LNCAP (cell line): ENCODE measurements at regions not wholly inside any gene's neighbourhood (a gene's known extent, or its start where the extent isn't known, plus 50 kb on each side); places are given as distances from the start of the nearest gene placed in this dataset.

ENCODE experiments used
- TF ChIP-seq, protein P1 (sequence below): fragments of 450-650 bp; IDR thresholded peaks from 2 replicates; pipeline ENCODE4 v1.5.1; 2017; ENCODE audit warnings: mild to moderate bottlenecking

DNA sequence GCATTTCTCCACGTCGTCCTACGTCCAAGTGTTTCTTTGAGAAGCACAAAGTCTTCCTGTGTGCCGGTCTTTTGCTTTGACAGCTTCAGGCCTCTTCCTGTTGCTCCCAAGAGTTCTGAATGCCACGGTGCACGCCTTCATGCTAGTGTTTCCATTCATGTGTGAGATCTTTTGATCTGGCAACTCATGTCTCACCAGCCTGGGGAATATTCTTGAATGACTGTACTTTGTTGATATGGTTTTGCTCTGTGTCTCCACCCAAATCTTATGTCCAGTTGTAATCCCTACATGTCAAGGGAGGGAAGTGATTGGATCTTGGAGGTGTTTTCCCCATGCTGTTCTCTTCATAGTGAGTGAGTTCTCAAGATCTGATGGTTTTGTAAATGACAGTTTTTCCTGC, 129.6 kb upstream of the THBS2 start:
- TF ChIP-seq, protein P1, sequence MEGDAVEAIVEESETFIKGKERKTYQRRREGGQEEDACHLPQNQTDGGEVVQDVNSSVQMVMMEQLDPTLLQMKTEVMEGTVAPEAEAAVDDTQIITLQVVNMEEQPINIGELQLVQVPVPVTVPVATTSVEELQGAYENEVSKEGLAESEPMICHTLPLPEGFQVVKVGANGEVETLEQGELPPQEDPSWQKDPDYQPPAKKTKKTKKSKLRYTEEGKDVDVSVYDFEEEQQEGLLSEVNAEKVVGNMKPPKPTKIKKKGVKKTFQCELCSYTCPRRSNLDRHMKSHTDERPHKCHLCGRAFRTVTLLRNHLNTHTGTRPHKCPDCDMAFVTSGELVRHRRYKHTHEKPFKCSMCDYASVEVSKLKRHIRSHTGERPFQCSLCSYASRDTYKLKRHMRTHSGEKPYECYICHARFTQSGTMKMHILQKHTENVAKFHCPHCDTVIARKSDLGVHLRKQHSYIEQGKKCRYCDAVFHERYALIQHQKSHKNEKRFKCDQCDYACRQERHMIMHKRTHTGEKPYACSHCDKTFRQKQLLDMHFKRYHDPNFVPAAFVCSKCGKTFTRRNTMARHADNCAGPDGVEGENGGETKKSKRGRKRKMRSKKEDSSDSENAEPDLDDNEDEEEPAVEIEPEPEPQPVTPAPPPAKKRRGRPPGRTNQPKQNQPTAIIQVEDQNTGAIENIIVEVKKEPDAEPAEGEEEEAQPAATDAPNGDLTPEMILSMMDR: no peak

DNA sequence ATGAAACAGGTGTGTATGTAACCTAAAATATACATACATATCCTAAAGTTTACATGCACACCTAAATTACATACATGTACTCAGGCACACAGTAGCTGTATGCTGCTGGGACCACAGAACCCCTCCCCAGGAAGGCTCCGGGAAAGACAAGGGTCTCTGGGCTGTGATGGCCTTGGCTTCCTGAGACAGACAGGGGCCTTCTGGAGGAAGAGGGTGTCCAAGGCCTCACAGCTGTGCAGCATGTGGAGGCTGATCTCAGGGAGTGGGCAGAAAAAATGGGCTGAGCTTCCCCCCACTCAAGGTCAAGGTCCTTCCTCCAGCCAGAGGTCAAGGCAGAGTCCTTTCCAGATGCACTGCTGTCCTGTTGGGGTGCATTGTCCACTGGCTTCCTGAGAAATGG, 129.1 kb upstream of the THBS2 start:
- TF ChIP-seq, protein P1: no peak

DNA sequence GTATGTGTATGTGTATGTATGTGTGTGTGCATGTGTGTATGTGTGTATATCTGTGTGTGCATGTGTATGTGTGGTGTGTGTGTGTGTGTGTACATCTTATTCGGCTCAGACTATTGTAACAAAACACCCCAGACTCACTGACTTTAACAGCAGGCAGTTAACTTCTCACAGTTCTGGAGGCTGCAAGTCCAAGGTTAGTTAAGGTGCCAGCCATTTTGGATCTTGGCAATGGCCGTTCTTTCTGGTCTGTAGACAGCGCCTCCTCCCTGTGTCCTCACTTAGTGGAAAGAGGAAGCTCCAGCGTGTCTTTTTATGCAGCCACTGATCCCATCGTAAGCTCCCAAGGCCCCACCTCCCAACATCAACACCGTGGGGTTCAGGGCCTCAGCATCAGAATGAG, 128.3 kb upstream of the THBS2 start:
- TF ChIP-seq, protein P1: no peak

DNA sequence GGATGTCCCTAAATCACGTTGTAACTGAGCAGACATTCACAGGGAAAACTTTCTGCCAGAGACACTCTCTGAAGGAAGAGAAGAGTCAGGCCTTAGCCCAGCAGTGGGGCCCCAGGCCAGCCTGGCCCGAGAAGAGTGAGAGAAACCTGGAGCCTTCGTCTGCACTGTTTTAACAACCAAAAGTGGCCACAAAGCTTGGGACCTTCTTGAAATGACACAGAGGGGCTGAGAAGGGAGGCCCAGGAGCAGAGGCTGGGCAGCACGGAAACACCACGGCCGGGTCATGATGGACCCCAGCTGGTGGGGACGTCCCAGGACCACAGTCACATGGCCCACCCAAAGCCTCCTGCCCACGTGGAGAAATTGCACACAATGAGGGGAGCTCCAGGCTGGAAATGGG, 126.8 kb upstream of the THBS2 start:
- TF ChIP-seq, protein P1: no peak

DNA sequence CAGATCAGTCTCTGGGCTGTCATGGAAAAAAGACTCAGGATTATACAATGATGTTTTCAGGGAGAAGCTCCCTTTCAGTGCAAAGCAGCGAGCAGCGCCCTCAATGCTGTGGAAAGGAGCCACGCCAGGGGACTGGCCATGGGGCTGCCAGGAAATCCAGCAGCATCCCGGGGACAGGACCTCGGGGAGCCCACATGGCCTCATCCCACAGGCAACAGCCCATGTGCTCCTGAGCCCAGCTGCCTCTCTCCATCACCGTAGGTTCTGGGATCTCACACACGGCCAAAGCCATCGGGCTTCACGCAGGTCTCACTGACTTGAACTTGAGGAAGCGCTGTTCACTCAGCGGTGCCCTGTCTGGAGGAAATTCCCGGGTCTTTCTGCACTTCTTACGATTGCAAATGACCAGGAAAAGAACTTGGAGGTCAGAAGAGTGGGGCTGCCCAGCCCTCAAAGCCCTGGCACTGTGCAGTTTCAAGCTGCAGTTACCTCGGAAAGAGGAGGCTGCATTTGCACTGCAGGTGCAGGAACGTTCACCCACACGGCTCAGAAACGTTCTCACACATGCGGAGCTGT, 125.9 kb upstream of the THBS2 start:
- TF ChIP-seq, protein P1: no peak

DNA sequence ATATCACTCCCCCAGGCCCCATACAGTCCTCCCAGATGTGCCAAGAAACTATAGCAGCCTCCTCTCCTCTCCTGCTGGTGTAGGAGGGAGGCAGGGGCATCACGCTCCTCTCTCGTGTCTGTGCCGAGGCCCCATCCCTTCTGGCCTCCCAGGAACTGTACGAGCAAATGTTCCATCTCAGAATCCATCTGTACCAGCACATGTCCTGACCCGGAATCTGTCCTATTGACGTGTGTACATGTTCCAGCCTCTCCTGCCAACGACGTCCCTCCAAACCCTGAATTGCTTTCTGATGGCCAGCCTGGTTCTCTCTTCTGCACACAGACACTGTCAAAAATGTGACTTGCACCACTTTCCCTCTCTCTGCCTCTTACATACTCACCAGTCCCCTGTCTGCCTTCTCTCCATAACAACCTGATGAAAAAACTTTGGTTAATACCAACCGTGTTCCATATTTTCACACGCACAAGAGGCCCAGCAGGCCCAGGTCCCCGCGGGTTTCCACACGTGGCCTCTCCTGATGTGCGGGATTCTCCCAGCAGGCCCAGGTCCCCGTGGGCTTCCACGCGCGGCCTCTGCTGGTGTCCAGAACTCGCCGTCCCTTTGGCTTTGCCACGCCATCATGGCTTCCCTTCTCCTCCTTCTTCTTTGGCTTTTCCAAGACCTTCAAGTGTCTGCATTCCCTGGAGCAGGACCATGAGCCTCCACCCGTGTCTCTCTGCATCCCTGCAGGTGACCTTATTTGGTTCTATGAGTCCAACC, 125.2 kb upstream of the THBS2 start:
- TF ChIP-seq, protein P1: no peak

DNA sequence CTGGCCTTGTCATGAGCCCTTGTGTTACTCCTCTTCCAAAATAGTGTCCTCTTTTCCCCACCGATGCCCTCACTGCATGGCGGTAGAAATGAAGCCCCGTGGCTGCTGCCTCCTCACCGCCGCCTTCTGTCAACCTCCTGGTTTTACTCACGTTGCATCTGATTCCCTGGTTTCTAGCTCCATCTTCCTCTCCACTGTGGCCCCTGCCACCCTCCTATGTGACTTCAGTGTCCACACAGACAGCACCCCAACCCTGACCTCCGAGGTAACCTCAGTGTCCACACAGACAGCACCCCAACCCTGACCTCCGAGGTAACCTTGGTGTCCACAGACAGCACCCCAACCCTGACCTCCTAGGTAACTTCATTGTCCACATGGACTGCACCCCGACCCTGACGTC, 122.8 kb upstream of the THBS2 start:
- TF ChIP-seq, protein P1: no peak
